Adrenal gland (tissue), 9 donors: ENCODE measurements at regions not wholly inside any gene's neighbourhood (a gene's known extent, or its start where the extent isn't known, plus 50 kb on each side); places are given as distances from the start of the nearest gene placed in this dataset.

Experiments used
- DNase-seq, 7 donors: peaks; one replicate each; pipeline ENCODE4 v3.0.0-alpha.2; 2019 to 2020
- H3K27ac ChIP-seq, 5 donors: fragments of 200-600 bp; sonication (generic) in 4 of 5; 1 replicate in 3 of 5; 2 replicates in 2 of 5; pipeline versions ENCODE4 v1.5.1 to v1.8.0; 2016 to 2020; ENCODE audit warnings: mild to moderate bottlenecking in 1 of 5
- H3K27me3 ChIP-seq: fragments of 200-600 bp; 2 replicates; pipeline ENCODE4 v1.8.0; 2021
- H3K36me3 ChIP-seq, 2 donors: fragments of 200-600 bp; replicated peaks in 1 of 2; 1 replicate in 1 of 2; 2 replicates in 1 of 2; pipeline versions ENCODE4 v1.5.1 to v1.8.0; 2018 to 2022
- H3K4me1 ChIP-seq, 2 donors: fragments of 200-600 bp; replicated peaks in 1 of 2; 1 replicate in 1 of 2; 2 replicates in 1 of 2; pipeline versions ENCODE4 v1.5.1 to v1.8.0; 2018 to 2021
- H3K4me3 ChIP-seq, 4 donors: fragments of 200-600 bp; sonication (generic) in 3 of 4; one replicate each; pipeline ENCODE4 v1.5.1; 2016 to 2018
- H3K9me3 ChIP-seq, 3 donors: fragments of 200-600 bp; sonication (generic) in 1 of 3; replicated peaks in 1 of 3; 1 replicate in 2 of 3; 2 replicates in 1 of 3; pipeline versions ENCODE4 v1.5.1 to v1.8.0; 2016 to 2021
- POLR2A ChIP-seq, 2 donors: fragments of 450-650 bp; IDR thresholded peaks; one replicate each; pipeline ENCODE4 v1.6.1; 2017; ENCODE audit warnings: antibody characterized with exemption in 2 of 2, mild to moderate bottlenecking in 2 of 2, moderate library complexity in 1 of 2
- WGBS, 4 donors: extraction: QIAGEN DNeasy Blood & Tissue Kit in 2 of 4; methylation state at CpG; one replicate each; pipeline versions ENCODE4 v1.1.5 to v1.1.7; 2013 to 2017; 5-methylcytosine and 5-hydroxymethylcytosine counted together
- intact Hi-C, 2 donors: fragments of 100-400 bp; cut with DNase I; formaldehyde crosslinking; loops; one replicate each; pipeline versions ENCODE4 v1.14.1 to v1.15.0; 2022 to 2023
- TF ChIP-seq, protein P1 (sequence below), 6 experiments: fragments of 450-650 bp in 4 of 6; fragments of 200-600 bp in 2 of 6; sonication (generic) in 1 of 6; IDR thresholded peaks; 1 replicate in 5 of 6; 2 replicates in 1 of 6; pipeline versions ENCODE4 v1.5.1 to v1.8.0; 2016 to 2021; ENCODE audit warnings: antibody characterized with exemption in 6 of 6, mild to moderate bottlenecking in 2 of 6, moderate library complexity in 1 of 6
- donor health status: healthy with polysubstance abuse.
- donor health status: Bipolar disorder and iron deficiency.
- donor health status: DM: yes; HTN: yes; CAD: no.
- donor health status: DM: no; HTN: no; CAD: no.
- donor health status: DM: no; HTN: no; CAD: no.

DNA sequence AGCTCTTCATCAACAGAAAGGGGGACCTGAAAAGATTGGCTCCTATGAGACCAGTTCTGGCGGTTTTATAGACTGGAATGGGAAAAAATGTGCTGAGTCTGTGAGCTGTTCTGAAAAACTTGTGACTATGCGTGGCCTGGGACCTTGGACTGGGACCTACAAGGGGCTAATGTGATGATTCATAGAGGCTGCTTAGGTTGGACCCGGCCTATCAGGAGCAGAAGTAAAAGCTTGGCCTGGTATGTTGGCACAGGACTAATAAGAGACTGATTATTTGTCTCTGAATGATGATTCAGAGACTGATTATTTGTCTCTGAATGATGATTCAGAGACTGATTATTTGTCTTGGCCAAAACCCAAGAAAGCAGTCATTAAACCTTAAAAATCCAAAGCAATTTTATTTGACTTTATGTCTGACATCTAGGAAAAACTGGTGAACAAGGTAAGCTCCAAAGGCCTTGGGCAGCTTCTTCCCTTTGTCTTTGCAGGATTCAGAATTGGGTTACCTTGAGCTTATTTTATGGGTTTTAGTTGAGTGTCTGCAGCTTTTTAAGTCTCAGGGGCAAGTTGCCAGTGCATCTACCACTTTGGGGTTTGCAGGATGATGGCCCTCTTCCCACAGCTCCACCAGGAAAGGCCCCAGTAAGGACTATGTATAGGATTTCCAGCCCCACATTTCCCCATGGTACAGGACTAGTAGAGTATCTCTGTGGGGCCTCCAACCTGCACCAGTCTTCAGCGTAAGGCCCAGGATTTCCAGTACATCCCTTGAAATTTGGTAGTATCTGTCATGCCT lies 390.3 kb downstream of the KDM5D start:
- H3K27me3 ChIP-seq = no peaks in the 10 kb centered on the region
- H3K4me3 ChIP-seq = no peak overlapping the region
- 19 to 48% methylated on average over 3 to 4 of the region's 4 CpGs; no CpG with 5 or more reads in 2 of the 4 donors for WGBS, 4 donors
- TF ChIP-seq, protein P1, sequence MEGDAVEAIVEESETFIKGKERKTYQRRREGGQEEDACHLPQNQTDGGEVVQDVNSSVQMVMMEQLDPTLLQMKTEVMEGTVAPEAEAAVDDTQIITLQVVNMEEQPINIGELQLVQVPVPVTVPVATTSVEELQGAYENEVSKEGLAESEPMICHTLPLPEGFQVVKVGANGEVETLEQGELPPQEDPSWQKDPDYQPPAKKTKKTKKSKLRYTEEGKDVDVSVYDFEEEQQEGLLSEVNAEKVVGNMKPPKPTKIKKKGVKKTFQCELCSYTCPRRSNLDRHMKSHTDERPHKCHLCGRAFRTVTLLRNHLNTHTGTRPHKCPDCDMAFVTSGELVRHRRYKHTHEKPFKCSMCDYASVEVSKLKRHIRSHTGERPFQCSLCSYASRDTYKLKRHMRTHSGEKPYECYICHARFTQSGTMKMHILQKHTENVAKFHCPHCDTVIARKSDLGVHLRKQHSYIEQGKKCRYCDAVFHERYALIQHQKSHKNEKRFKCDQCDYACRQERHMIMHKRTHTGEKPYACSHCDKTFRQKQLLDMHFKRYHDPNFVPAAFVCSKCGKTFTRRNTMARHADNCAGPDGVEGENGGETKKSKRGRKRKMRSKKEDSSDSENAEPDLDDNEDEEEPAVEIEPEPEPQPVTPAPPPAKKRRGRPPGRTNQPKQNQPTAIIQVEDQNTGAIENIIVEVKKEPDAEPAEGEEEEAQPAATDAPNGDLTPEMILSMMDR (IDR thresholded peaks at IDR 0.05) = no peak
- no peak for TF ChIP-seq POLR2A (IDR thresholded peaks at IDR 0.05)
- H3K36me3 ChIP-seq = no peaks in the 10 kb centered on the region
- no peaks in the 10 kb centered on the region for H3K4me1 ChIP-seq
- no peaks in the 10 kb centered on the region for H3K9me3 ChIP-seq
- H3K27ac ChIP-seq = no peak overlapping the region
- intact Hi-C loops = no loop called here
- peak in 2 of 7 donors; percentile 85 to 86 for DNase-seq

DNA sequence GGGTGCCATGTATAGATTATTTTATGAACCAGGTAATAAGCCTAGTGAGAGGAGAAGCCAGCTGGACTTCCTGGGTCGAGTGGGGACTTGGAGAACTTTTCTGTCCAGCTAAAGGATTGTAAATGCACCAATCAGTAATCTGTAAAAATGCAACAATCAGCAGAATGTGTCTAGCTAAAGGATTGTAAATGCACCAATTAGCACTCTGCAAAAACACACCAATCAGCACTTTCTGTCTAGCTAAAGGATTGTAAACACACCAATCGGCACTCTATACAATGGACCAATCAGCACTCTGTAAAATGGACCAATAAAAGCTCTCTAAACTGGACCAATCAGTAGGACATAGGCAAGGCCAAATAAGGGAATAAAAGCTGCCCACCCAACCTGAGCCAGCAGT lies 392.9 kb downstream of the KDM5D start:
- H3K4me3 ChIP-seq = no peak overlapping the region
- TF ChIP-seq, protein P1 (IDR thresholded peaks at IDR 0.05) = no peak
- no peak for TF ChIP-seq POLR2A (IDR thresholded peaks at IDR 0.05)
- intact Hi-C loops = no loop called here
- no peaks in the 10 kb centered on the region for H3K27me3 ChIP-seq
- DNase-seq = no peak
- no peaks in the 10 kb centered on the region for H3K36me3 ChIP-seq
- H3K27ac ChIP-seq = no peak overlapping the region
- WGBS, 4 donors = 42 to 46% methylated on average over 2 of the region's 2 CpGs; no CpG with 5 or more reads in 2 of the 4 donors
- H3K9me3 ChIP-seq = no peaks in the 10 kb centered on the region
- no peaks in the 10 kb centered on the region for H3K4me1 ChIP-seq

DNA sequence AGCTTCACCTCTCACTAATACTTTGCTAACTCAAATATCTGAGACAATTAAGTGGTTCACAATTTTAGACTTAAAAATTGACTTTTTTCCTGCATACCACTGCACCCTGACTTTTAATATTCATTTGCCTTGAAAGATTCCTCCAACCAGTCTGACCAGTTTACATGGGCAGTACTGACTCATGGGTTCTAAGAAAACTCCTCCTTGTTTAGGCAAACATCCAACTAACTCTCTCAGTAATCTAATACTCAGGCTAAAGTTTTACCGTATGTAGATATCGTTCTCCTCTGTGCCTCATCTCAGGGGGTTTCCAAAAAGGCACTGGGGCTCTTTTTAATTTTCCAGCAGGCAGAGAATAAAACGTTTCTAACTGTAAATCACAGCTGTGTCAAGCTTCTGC lies 422.8 kb downstream of the KDM5D start:
- Histone ChIP-seq H3K27ac (no peak overlapping the region), H3K27me3 (no peaks in the 10 kb centered on the region), H3K36me3 (no peaks in the 10 kb centered on the region), H3K4me1 (no peaks in the 10 kb centered on the region), H3K4me3 (no peak overlapping the region), H3K9me3 (no peaks in the 10 kb centered on the region)
- intact Hi-C loops = no loop called here
- no peak for TF ChIP-seq POLR2A (IDR thresholded peaks at IDR 0.05)
- TF ChIP-seq, protein P1 (IDR thresholded peaks at IDR 0.05) = no peak
- DNase-seq = no peak
- WGBS, 4 donors = 50 to 54% methylated on average over 3 of the region's 3 CpGs; no CpG with 5 or more reads in 2 of the 4 donors

DNA sequence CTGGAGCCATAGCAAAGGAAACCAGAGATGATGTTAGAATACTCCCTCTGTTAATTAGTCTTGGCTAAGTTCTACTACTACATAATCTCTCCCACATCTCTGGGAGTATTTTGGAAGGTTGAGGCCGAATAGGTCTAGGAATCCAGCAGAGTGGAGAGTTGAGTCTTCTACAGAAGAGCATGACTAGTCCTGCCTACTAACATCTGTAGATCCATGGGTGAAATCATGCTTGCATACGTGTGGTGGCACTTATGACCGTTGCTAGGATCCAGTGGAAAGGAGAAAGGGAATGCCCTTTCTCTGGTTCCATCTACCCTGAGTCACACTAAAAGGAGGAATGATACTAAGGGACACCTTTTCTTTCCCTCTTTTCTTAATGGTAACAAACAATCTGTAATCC lies 425.4 kb downstream of the KDM5D start:
- no peak for TF ChIP-seq POLR2A (IDR thresholded peaks at IDR 0.05)
- TF ChIP-seq, protein P1 (IDR thresholded peaks at IDR 0.05) = no peak
- 57 to 68% methylated on average over 3 of the region's 3 CpGs; no CpG with 5 or more reads in 2 of the 4 donors for WGBS, 4 donors
- Histone ChIP-seq H3K9me3 (no peaks in the 10 kb centered on the region), H3K27me3 (no peaks in the 10 kb centered on the region), H3K4me1 (no peaks in the 10 kb centered on the region), H3K4me3 (no peak overlapping the region), H3K36me3 (no peaks in the 10 kb centered on the region), H3K27ac (no peak overlapping the region)
- intact Hi-C loops = no loop called here
- no peak for DNase-seq
